ENCODE measurements at regions not wholly inside any gene's neighbourhood (a gene's known extent, or its start where the extent isn't known, plus 50 kb on each side); places are given as distances from the start of the nearest gene placed in this dataset.
"Not testable (repeated sequence)": the region's sequence is repeated elsewhere in the genome, so short reads cannot be mapped to it uniquely, and the experiment has no call there.

- CTCF ChIA-PET: no interaction called here
- POLR2A ChIA-PET: no interaction called here
Measured at GRCh38 chr6:122182061-122182460, 217.4 kb upstream of the HSF2 start.

GRCh38 chr6:122184401-122184827 is 215.0 kb upstream of the HSF2 start:
- no peak for FAIRE-seq
- WGBS (ENCODE audit: insufficient coverage, insufficient replicate concordance, low lambda C conversion rate, missing lambda C conversion rate): 13% methylated on average over 4 of the region's 4 CpGs
- Histone ChIP-seq H2AFZ (ENCODE audit: control insufficient read depth, low read depth, low read length) (no peak overlapping the region), H3K4me1 (ENCODE audit: control insufficient read depth, insufficient read depth, low read length) (no peaks in the 10 kb centered on the region), H4K20me1 (ENCODE audit: control insufficient read depth, insufficient read depth) (no peaks in the 10 kb centered on the region), H3K27ac (ENCODE audit: control insufficient read depth, insufficient read depth) (no peak overlapping the region), H3K4me2 (ENCODE audit: control insufficient read depth, insufficient read depth) (no peak overlapping the region), H3K4me3 (no peak overlapping the region), H3K36me3 (ENCODE audit: control insufficient read depth in 2 of 2, insufficient read depth in 2 of 2, low read length in 1 of 2) (no peaks in the 10 kb centered on the region), H3K79me2 (ENCODE audit: control insufficient read depth, insufficient read depth, low read length) (no peaks in the 10 kb centered on the region), H3K9me3 (replicated peaks; ENCODE audit: control insufficient read depth, insufficient read depth, low read length) (no peaks in the 10 kb centered on the region), H3K27me3 (replicated peaks in 1 of 2; ENCODE audit: control insufficient read depth in 2 of 2, insufficient read depth in 2 of 2, low read length in 1 of 2) (no peaks in the 10 kb centered on the region), H3K9ac (ENCODE audit: control insufficient read depth, insufficient read depth, low read length) (no peak overlapping the region)
- DNase-seq (ENCODE audit: low read depth, low spot score): no peak
- intact Hi-C loops (cut with micrococcal nuclease; ENCODE audit: unreplicated experiment) (no loop called here), in situ Hi-C loops (cut with MboI) (no loop called here)
- ChIA-PET POLR2A (no interaction called here), CTCF (interaction anchor here (0.6 kb wide), 1 partner anchor 685 kb away, joined by 3 read pairs; no protein-coding TSS in a partner anchor), SMC1A (ENCODE audit: uncharacterized antibody, unreplicated experiment) (interaction anchor here (1.2 kb wide), 1 partner anchor 13 kb away, joined by 5 read pairs; no protein-coding TSS in a partner anchor), RAD21 (ENCODE audit: unreplicated experiment) (no interaction called here)
- TF ChIP-seq PBX3 (IDR thresholded peaks at IDR 0.05; ENCODE audit: insufficient replicate concordance, low read depth, low read length) (no peak), PML (IDR thresholded peaks at IDR 0.05; ENCODE audit: low read length) (no peak), RCOR1 (conservative IDR thresholded peaks at IDR 0.05; ENCODE audit: low read depth, low read length) (no peak)
- ATAC-seq: no peak
- no TSS peak for BruUV-seq (replicated peaks)

More at GRCh38 chr6:122182061-122182460, 217.4 kb upstream of the HSF2 start:
- H3K27me3 ChIP-seq (replicated peaks in 1 of 2; ENCODE audit: control insufficient read depth in 2 of 2, insufficient read depth in 2 of 2, low read length in 1 of 2): no peaks in the 10 kb centered on the region
- H3K27ac ChIP-seq (ENCODE audit: control insufficient read depth, insufficient read depth): no peak overlapping the region
- intact Hi-C loops (cut with micrococcal nuclease; ENCODE audit: unreplicated experiment): no loop called here
- H3K4me3 ChIP-seq: no peak overlapping the region
- no peak for TF ChIP-seq RELA (IDR thresholded peaks at IDR 0.05; ENCODE audit: borderline replicate concordance, partially characterized antibody)
- TF ChIP-seq MYB (IDR thresholded peaks at IDR 0.05; ENCODE audit: borderline replicate concordance, low read depth, low read length): no peak
- no peak for TF ChIP-seq ASH2L (IDR thresholded peaks at IDR 0.05; ENCODE audit: borderline replicate concordance, low read depth)
- no peak for TF ChIP-seq RBBP5 (conservative IDR thresholded peaks at IDR 0.05)
- TF ChIP-seq MXI1 (IDR thresholded peaks at IDR 0.05; ENCODE audit: low read depth, low read length): no peak
- no peak for TF ChIP-seq TCF3 (IDR thresholded peaks at IDR 0.05; ENCODE audit: borderline replicate concordance, insufficient read depth, low read depth, low read length)
- TF ChIP-seq RAD21 (IDR thresholded peaks at IDR 0.05; ENCODE audit: insufficient read depth, low read depth, low read length): no peak
- H4K20me1 ChIP-seq (ENCODE audit: control insufficient read depth, insufficient read depth): no peaks in the 10 kb centered on the region
- no peaks in the 10 kb centered on the region for H3K4me1 ChIP-seq (ENCODE audit: control insufficient read depth, insufficient read depth, low read length)
- H3K9ac ChIP-seq (ENCODE audit: control insufficient read depth, insufficient read depth, low read length): no peak overlapping the region
- SMC1A ChIA-PET (ENCODE audit: uncharacterized antibody, unreplicated experiment): no interaction called here
- no peak overlapping the region for H2AFZ ChIP-seq (ENCODE audit: control insufficient read depth, low read depth, low read length)
- in situ Hi-C loops (cut with MboI): no loop called here
- H3K36me3 ChIP-seq (ENCODE audit: control insufficient read depth in 2 of 2, insufficient read depth in 2 of 2, low read length in 1 of 2): no peaks in the 10 kb centered on the region
- no peak overlapping the region for H3K4me2 ChIP-seq (ENCODE audit: control insufficient read depth, insufficient read depth)
- DNase-seq (ENCODE audit: low read depth, low spot score) (no peak), FAIRE-seq (no peak), ATAC-seq (no peak)
- RAD21 ChIA-PET (ENCODE audit: unreplicated experiment): no interaction called here
- H3K9me3 ChIP-seq (replicated peaks; ENCODE audit: control insufficient read depth, insufficient read depth, low read length): no peaks in the 10 kb centered on the region
- no peaks in the 10 kb centered on the region for H3K79me2 ChIP-seq (ENCODE audit: control insufficient read depth, insufficient read depth, low read length)
- WGBS (ENCODE audit: insufficient coverage, insufficient replicate concordance, low lambda C conversion rate, missing lambda C conversion rate): 24% methylated on average over 4 of the region's 4 CpGs
- no TSS peak for BruUV-seq (replicated peaks)

- H3K36me3 ChIP-seq (ENCODE audit: control insufficient read depth in 2 of 2, insufficient read depth in 2 of 2, low read length in 1 of 2); H3K4me2 ChIP-seq (ENCODE audit: control insufficient read depth, insufficient read depth); H3K9ac ChIP-seq (ENCODE audit: control insufficient read depth, insufficient read depth, low read length); BruUV-seq (replicated peaks); H2AFZ ChIP-seq (ENCODE audit: control insufficient read depth, low read depth, low read length); CTCF ChIA-PET; H3K79me2 ChIP-seq (ENCODE audit: control insufficient read depth, insufficient read depth, low read length); H4K20me1 ChIP-seq (ENCODE audit: control insufficient read depth, insufficient read depth); H3K9me3 ChIP-seq (replicated peaks; ENCODE audit: control insufficient read depth, insufficient read depth, low read length); SMC1A ChIA-PET (ENCODE audit: uncharacterized antibody, unreplicated experiment); in situ Hi-C loops (cut with MboI); intact Hi-C loops (cut with micrococcal nuclease; ENCODE audit: unreplicated experiment); ATAC-seq; H3K4me3 ChIP-seq; H3K27ac ChIP-seq (ENCODE audit: control insufficient read depth, insufficient read depth); DNase-seq (ENCODE audit: low read depth, low spot score); H3K27me3 ChIP-seq (replicated peaks in 1 of 2; ENCODE audit: control insufficient read depth in 2 of 2, insufficient read depth in 2 of 2, low read length in 1 of 2); RAD21 ChIA-PET (ENCODE audit: unreplicated experiment); FAIRE-seq; H3K4me1 ChIP-seq (ENCODE audit: control insufficient read depth, insufficient read depth, low read length): not testable (repeated sequence)
- POLR2A ChIA-PET: interaction anchor here (0.5 kb wide), 1 partner anchor 15 kb away, joined by 3 read pairs; no protein-coding TSS in a partner anchor
- WGBS (ENCODE audit: insufficient coverage, insufficient replicate concordance, low lambda C conversion rate, missing lambda C conversion rate): 41% methylated on average over 19 of the region's 19 CpGs
Measured at GRCh38 chr6:122185458-122185857, 214.0 kb upstream of the HSF2 start.

Data from GM12878 (cell line).